Ishikawa (cell line): ENCODE measurements at regions not wholly inside any gene's neighbourhood (a gene's known extent, or its start where the extent isn't known, plus 50 kb on each side); places are given as distances from the start of the nearest gene placed in this dataset.

Source experiments
- CEBPB ChIP-seq: IDR thresholded peaks from 2 replicates; pipeline ENCODE4 v1.6.1; 2012
- CREB1 ChIP-seq: IDR thresholded peaks from 2 replicates; pipeline ENCODE4 v1.6.1; 2012; ENCODE audit warnings: low read depth
- EGR1 ChIP-seq: IDR thresholded peaks from 2 replicates; pipeline ENCODE4 v1.6.1; 2012
- EP300 ChIP-seq: IDR thresholded peaks from 2 replicates; pipeline ENCODE4 v1.6.1; 2012; ENCODE audit warnings: borderline replicate concordance
- FOXM1 ChIP-seq: IDR thresholded peaks from 2 replicates; pipeline ENCODE4 v1.6.1; 2012; ENCODE audit warnings: low read depth, borderline replicate concordance
- NFIC ChIP-seq: IDR thresholded peaks from 2 replicates; pipeline ENCODE4 v1.6.1; 2012
- RAD21 ChIP-seq: IDR thresholded peaks from 2 replicates; pipeline ENCODE4 v1.6.1; 2012; ENCODE audit warnings: low read depth
- TAF1 ChIP-seq: IDR thresholded peaks from 2 replicates; pipeline ENCODE4 v1.6.1; 2012; ENCODE audit warnings: low read depth, mild to moderate bottlenecking
- TCF12 ChIP-seq: IDR thresholded peaks from 2 replicates; pipeline ENCODE4 v1.6.1; 2012; ENCODE audit warnings: low read depth
- TEAD4 ChIP-seq: IDR thresholded peaks from 2 replicates; pipeline ENCODE4 v1.6.1; 2012
- YY1 ChIP-seq: IDR thresholded peaks from 2 replicates; pipeline ENCODE4 v1.6.1; 2012; ENCODE audit warnings: low read depth
- ZBTB7A ChIP-seq: IDR thresholded peaks from 2 replicates; pipeline ENCODE4 v1.6.1; 2012; ENCODE audit warnings: low read depth
- TF ChIP-seq, protein P1 (sequence below): IDR thresholded peaks from 2 replicates; pipeline ENCODE4 v1.6.1; 2012
- TF ChIP-seq, protein P2 (sequence below): IDR thresholded peaks from 2 replicates; pipeline ENCODE4 v1.6.1; 2012
- TF ChIP-seq, protein P3 (sequence below): IDR thresholded peaks from 2 replicates; pipeline ENCODE4 v1.6.1; 2012; ENCODE audit warnings: low read depth, mild to moderate bottlenecking

DNA sequence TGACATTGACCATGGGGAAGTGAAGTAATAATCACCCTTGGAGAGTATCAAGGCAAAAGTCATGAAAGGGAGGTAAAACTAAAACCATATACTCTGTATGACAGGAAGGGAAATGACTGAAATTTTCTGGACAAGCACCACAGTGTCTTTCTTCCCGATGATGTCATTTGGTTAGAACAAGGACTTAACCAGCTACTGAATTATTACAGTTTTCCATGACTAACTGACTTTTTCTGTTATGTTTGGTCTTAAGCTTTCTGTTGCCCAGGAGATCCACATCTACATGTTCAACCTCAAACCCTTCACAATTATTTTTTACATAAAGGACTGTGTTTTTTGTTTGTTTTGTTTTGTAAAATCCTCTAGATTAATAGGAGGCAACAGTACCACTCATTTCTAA, 191.9 kb upstream of the IL12A start:
- TF ChIP-seq, protein P1, sequence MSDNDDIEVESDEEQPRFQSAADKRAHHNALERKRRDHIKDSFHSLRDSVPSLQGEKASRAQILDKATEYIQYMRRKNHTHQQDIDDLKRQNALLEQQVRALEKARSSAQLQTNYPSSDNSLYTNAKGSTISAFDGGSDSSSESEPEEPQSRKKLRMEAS, result no peak
- TF ChIP-seq TEAD4 (no peak), TCF12 (no peak), NFIC (no peak), TAF1 (no peak)
- TF ChIP-seq, protein P2, sequence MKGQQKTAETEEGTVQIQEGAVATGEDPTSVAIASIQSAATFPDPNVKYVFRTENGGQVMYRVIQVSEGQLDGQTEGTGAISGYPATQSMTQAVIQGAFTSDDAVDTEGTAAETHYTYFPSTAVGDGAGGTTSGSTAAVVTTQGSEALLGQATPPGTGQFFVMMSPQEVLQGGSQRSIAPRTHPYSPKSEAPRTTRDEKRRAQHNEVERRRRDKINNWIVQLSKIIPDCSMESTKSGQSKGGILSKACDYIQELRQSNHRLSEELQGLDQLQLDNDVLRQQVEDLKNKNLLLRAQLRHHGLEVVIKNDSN, result no peak

DNA sequence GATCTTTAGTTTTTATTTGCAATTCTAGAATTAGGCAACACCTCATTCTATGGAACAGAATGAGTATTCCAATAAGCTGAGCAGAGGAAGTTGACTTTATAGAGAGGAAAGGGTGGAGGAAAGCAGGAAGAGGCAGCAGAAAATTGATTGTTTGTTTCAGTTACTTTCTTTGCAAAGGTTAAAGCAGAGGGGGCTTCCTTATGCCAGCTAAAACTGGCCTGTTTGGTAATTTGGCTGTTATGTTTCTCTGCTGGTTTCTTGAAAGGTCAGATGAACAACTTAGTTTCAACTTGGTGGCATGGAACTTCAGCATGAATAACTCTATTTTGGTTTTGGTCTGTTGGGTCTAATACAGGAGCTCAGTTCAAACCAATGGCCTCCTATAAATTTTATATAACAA, 190.9 kb upstream of the IL12A start:
- TF ChIP-seq, protein P1, result no peak
- TF ChIP-seq, protein P3, sequence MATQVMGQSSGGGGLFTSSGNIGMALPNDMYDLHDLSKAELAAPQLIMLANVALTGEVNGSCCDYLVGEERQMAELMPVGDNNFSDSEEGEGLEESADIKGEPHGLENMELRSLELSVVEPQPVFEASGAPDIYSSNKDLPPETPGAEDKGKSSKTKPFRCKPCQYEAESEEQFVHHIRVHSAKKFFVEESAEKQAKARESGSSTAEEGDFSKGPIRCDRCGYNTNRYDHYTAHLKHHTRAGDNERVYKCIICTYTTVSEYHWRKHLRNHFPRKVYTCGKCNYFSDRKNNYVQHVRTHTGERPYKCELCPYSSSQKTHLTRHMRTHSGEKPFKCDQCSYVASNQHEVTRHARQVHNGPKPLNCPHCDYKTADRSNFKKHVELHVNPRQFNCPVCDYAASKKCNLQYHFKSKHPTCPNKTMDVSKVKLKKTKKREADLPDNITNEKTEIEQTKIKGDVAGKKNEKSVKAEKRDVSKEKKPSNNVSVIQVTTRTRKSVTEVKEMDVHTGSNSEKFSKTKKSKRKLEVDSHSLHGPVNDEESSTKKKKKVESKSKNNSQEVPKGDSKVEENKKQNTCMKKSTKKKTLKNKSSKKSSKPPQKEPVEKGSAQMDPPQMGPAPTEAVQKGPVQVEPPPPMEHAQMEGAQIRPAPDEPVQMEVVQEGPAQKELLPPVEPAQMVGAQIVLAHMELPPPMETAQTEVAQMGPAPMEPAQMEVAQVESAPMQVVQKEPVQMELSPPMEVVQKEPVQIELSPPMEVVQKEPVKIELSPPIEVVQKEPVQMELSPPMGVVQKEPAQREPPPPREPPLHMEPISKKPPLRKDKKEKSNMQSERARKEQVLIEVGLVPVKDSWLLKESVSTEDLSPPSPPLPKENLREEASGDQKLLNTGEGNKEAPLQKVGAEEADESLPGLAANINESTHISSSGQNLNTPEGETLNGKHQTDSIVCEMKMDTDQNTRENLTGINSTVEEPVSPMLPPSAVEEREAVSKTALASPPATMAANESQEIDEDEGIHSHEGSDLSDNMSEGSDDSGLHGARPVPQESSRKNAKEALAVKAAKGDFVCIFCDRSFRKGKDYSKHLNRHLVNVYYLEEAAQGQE, result no peak
- TF ChIP-seq ZBTB7A (no peak), EGR1 (no peak), NFIC (no peak), CREB1 (no peak), RAD21 (no peak), EP300 (no peak), TAF1 (no peak), CEBPB (no peak), YY1 (no peak), FOXM1 (no peak), TCF12 (no peak), TEAD4 (no peak)
- TF ChIP-seq, protein P2, result no peak

DNA sequence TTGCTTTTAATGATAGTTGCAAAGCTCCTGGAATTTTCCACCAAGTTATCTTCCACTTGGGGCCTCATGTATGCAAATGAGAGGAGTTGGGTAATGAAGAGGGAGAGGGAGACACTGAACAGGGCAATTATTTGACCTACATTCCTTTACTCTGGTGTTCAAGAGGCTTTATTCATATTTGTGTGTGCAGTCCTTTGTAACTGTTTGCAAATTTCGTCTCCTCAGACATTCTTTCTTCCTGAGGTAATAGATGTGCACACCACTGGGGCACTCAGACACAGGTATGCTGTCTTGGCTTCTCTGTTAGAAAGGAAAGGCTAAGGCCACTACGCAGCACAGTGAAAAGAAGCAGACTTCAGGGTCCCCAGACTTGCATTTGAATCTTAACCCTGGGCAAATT, 189.7 kb upstream of the IL12A start:
- no peak for TF ChIP-seq CREB1
- TF ChIP-seq TEAD4, result peak; percentile 66
- TF ChIP-seq, protein P2, result no peak
- no peak for TF ChIP-seq ZBTB7A
- TF ChIP-seq TCF12, result 0 out of 2 replicates have a peak, but pooled peaks have one; percentile 22
- peak; percentile 44; the same call in 1 of the 2 replicates for TF ChIP-seq CEBPB
- TF ChIP-seq, protein P1, result no peak
- TF ChIP-seq EP300, result peak; percentile 39; the same call in 1 of the 2 replicates
- TF ChIP-seq NFIC, result 0 out of 2 replicates have a peak, but pooled peaks have one; percentile 14

DNA sequence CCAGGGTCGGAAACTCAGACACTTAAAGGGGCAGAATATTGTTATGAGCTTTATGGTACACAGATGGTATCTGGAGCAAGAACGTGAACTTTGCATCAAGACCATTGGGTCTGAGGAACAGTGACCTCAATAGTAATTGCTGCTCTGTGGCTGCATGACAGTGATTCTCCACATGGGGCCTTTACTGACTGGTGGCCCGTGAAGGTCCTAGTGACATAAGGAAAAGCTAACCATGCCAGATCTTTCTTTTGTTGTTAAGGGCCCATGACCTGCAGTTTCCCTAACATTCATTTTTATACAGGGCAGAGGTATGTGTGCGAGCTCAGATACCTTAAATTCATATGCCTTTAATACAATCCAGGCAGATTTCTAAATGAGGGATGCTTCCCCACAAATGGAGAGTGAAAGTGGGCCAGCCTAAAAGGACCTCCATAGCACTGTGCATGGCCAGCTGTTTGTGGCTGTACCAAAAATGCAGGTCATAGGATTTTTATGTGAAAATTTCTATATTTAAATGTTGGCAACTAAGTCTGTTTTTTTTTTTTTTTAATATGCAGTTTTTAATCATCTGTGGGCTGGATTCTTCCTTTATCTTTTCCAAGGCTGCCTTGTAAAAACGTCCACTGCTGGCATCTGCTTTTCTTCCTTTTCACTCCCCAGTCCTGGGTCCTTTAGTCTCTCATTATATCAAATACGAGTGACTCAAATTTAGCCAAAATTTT, 188.0 kb upstream of the IL12A start:
- TF ChIP-seq, protein P1, result peak; percentile 37; the same call in 1 of the 2 replicates
- TF ChIP-seq TCF12 (no peak), YY1 (no peak), RAD21 (no peak)

DNA sequence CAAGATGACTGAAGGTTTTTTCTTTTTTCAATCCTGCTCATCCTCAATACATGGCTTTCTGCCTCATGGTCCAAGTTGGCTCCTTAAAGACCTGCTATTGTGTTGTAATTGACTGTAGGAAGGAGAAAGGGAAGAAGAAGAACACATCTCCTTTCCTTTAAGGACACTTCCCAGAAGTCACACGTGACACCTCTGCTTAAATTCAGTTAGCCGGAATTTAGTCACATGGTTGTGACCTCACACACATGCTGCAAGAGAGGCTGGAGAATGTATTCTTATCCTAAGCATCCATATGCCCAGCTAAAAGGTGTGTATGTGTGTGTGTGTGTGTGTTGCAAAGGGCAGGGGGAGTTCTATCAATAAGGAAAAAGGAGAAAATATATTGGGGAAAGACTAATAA, 185.8 kb upstream of the IL12A start:
- TF ChIP-seq ZBTB7A (no peak), RAD21 (no peak), YY1 (no peak), EP300 (no peak), TEAD4 (no peak), TCF12 (no peak)

DNA sequence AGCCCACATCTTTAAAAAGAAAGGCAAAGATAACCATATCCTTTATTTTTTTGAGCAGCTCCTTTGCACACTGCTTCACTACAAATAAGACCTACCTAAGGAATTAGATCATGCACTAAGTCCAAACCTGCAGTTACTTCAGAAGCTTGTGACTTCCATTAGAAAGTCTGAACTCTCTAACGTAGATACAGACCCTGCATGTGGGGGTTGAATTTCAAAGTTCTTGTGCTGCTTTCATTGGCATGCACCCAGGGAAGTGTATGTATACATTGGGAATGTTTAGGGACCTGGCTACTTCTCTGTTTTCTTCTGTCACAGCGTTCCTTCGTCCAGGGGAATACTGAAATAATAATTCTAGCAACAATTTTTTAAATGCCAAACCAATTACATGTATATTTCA, 185.2 kb upstream of the IL12A start:
- TF ChIP-seq ZBTB7A (no peak), FOXM1 (no peak), TAF1 (no peak), NFIC (no peak), CEBPB (no peak), CREB1 (no peak), EP300 (no peak), TCF12 (no peak), RAD21 (no peak)
- TF ChIP-seq, protein P2, result no peak
- TF ChIP-seq, protein P1, result no peak
- TF ChIP-seq, protein P3, result no peak
